Calu3 (cell line): ENCODE measurements at regions not wholly inside any gene's neighbourhood (a gene's known extent, or its start where the extent isn't known, plus 50 kb on each side); places are given as distances from the start of the nearest gene placed in this dataset.

ENCODE experiments used
- BruUV-seq: library from RNA; stranded (reverse); fragments of 400-500 nt; replicated peaks from 2 replicates; lab custom pipeline; 2021; lab: Mats Ljungman, UMichigan
- CTCF ChIA-PET: fragments of 300-600 bp; sonication (Branson Sonifier 250); formaldehyde crosslinking; loops from one replicate; lab custom pipeline; 2022; ENCODE audit warnings: antibody characterized with exemption; lab: Charles Lee
- DNase-seq: peaks from one replicate; pipeline ENCODE4 v3.0.0; 2022
- H3K27ac Mint-ChIP-seq: one replicate; pipeline ENCODE4 v1.8.0; 2022; ENCODE audit warnings: mixed read lengths; ENCODE audit not compliant: unreplicated experiment
- H3K27me3 Mint-ChIP-seq: one replicate; pipeline ENCODE4 v1.8.0; 2022; ENCODE audit warnings: mixed read lengths; ENCODE audit not compliant: unreplicated experiment
- H3K36me3 Mint-ChIP-seq: one replicate; pipeline ENCODE4 v1.8.0; 2022; ENCODE audit warnings: mild to moderate bottlenecking, moderate library complexity, mixed read lengths; ENCODE audit not compliant: insufficient read depth, unreplicated experiment
- H3K4me1 Mint-ChIP-seq: one replicate; pipeline ENCODE4 v1.8.0; 2022; ENCODE audit warnings: mild to moderate bottlenecking, low read depth, mixed read lengths; ENCODE audit not compliant: unreplicated experiment
- H3K4me3 Mint-ChIP-seq: one replicate; pipeline ENCODE4 v1.8.0; 2022; ENCODE audit warnings: mild to moderate bottlenecking, low read depth, moderate library complexity, mixed read lengths; ENCODE audit not compliant: unreplicated experiment
- H3K9me3 Mint-ChIP-seq: one replicate; pipeline ENCODE4 v1.8.0; 2022; ENCODE audit warnings: low read depth, mixed read lengths; ENCODE audit not compliant: unreplicated experiment
- CTCF ChIP-seq: fragments of 200-600 bp; IDR thresholded peaks from one replicate; pipeline ENCODE4 v1.8.0; 2022; ENCODE audit warnings: antibody characterized with exemption; ENCODE audit not compliant: unreplicated experiment
- intact Hi-C: fragments of 100-400 bp; cut with micrococcal nuclease; formaldehyde crosslinking; loops from one replicate; pipeline ENCODE4 v1.10.0; 2022; ENCODE audit not compliant: unreplicated experiment

- peak; percentile 15 for DNase-seq
- Mint-ChIP-seq H3K27me3 (no peaks in the 10 kb centered on the region), H3K36me3 (no peaks in the 10 kb centered on the region), H3K9me3 (no peaks in the 10 kb centered on the region), H3K27ac (no peak overlapping the region), H3K4me1 (peaks cover 13% of the 10 kb centered on the region), H3K4me3 (peak overlapping the region; percentile 19)
- intact Hi-C loops = no loop called here
- no peak for TF ChIP-seq CTCF
- no TSS peak for BruUV-seq
- CTCF ChIA-PET = interaction anchor here (0.6 to 0.7 kb wide), 3 partner anchors 45 to 1307 kb away, joined by 3 to 5 read pairs (median 4); no protein-coding TSS in a partner anchor
These were observed 203.8 kb upstream of the TMEM45B start for GRCh38 chr11:129611661-129612446.

GRCh38 chr11:129612447-129612961 is 203.1 kb upstream of the TMEM45B start:
- no peak for DNase-seq
- CTCF ChIA-PET = interaction anchor here (0.6 to 0.7 kb wide), 4 partner anchors 46 to 1306 kb away, joined by 3 to 5 read pairs (median 4); no protein-coding TSS in a partner anchor
- intact Hi-C loops = no loop called here
- Mint-ChIP-seq H3K36me3 (no peaks in the 10 kb centered on the region), H3K4me3 (peak overlapping the region; percentile 19), H3K27ac (no peak overlapping the region), H3K4me1 (peaks cover 13% of the 10 kb centered on the region), H3K9me3 (no peaks in the 10 kb centered on the region), H3K27me3 (no peaks in the 10 kb centered on the region)
- TF ChIP-seq CTCF = no peak
- BruUV-seq = no TSS peak

GRCh38 chr11:129613071-129613470 is 202.6 kb upstream of the TMEM45B start:
- H3K36me3 Mint-ChIP-seq = no peaks in the 10 kb centered on the region
- CTCF ChIA-PET = interaction anchor here (0.7 kb wide), 1 partner anchor 178 kb away, joined by 3 read pairs; no protein-coding TSS in a partner anchor
- intact Hi-C loops = no loop called here
- no peak overlapping the region for H3K27ac Mint-ChIP-seq
- DNase-seq = no peak
- no TSS peak for BruUV-seq
- peaks cover 13% of the 10 kb centered on the region for H3K4me1 Mint-ChIP-seq
- no peak overlapping the region for H3K4me3 Mint-ChIP-seq
- TF ChIP-seq CTCF = no peak
- no peaks in the 10 kb centered on the region for H3K27me3 Mint-ChIP-seq
- H3K9me3 Mint-ChIP-seq = no peaks in the 10 kb centered on the region

- H3K27me3 Mint-ChIP-seq = no peaks in the 10 kb centered on the region
- CTCF ChIA-PET = no interaction called here
- DNase-seq = no peak
- H3K4me1 Mint-ChIP-seq = peaks cover 13% of the 10 kb centered on the region
- BruUV-seq = no TSS peak
- intact Hi-C loops = no loop called here
- no peak for TF ChIP-seq CTCF
- no peak overlapping the region for H3K27ac Mint-ChIP-seq
- H3K9me3 Mint-ChIP-seq = no peaks in the 10 kb centered on the region
- no peak overlapping the region for H3K4me3 Mint-ChIP-seq
- no peaks in the 10 kb centered on the region for H3K36me3 Mint-ChIP-seq
These were observed 201.2 kb upstream of the TMEM45B start for GRCh38 chr11:129614256-129614944.
